NCI-H345 treated with DMSO at 0.1 percent for 48 hours (cell line): ENCODE measurements at regions not wholly inside any gene's neighbourhood (a gene's known extent, or its start where the extent isn't known, plus 50 kb on each side); places are given as distances from the start of the nearest gene placed in this dataset.
"Not testable (repeated sequence)": the region's sequence is repeated elsewhere in the genome, so short reads cannot be mapped to it uniquely, and the experiment has no call there.

Experiments used
- DNase-seq: peaks from one replicate; lab custom pipeline; 2025; ENCODE audit not compliant: unreplicated experiment; lab: John Stamatoyannopoulos, UW

GRCh38 chr1:82073659-82074058 lies 272.9 kb downstream of the ADGRL2 start:
- no peak for DNase-seq

DNA sequence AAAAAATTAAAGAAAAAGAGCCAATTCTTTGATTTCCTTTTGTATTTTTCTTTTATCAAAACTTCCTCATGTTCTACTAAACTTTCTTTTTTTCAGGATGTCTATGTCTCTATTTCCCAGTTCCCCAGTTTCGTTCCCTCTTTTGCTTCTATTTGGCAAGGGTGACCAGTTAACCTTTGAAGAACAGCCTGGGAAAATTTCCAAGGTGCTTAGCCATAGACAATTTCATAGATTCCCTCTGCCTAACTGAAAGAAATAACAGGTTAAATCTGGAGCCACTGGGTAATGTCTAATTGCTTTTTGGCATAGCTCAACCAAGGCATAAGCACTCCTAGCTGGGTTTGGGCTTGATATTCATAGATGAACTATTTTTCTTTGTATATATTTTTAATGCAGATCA lies 272.3 kb downstream of the ADGRL2 start:
- DNase-seq, result no peak

GRCh38 chr1:82065916-82066315 lies 265.2 kb downstream of the ADGRL2 start:
- DNase-seq, result no peak

GRCh38 chr1:82064691-82065090 lies 264.0 kb downstream of the ADGRL2 start:
- no peak for DNase-seq

- no peak for DNase-seq
Measured at GRCh38 chr1:82062206-82062605, 261.5 kb downstream of the ADGRL2 start.

DNA sequence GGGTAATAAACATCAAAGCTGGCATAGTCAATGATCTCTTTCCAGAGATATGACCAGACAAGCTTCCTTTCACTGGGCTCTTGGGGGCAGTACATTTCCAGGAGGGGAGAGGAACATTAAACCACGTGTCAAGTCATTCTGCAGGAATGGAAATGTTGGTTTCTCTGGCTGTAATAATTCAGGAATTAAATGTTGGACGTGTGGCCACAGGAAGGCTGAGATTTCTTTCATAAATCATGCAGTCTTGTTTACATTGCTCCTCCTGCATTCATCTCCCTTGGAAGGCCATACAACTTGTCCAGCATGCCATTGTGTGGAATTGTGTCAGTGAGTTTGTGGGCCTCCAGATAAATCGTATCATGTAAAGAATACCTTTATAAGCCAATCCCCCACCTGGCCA lies 259.2 kb downstream of the ADGRL2 start:
- no peak for DNase-seq

GRCh38 chr1:82057011-82057410 lies 256.3 kb downstream of the ADGRL2 start:
- no peak for DNase-seq

GRCh38 chr1:82055375-82055774 lies 254.6 kb downstream of the ADGRL2 start:
- not testable (repeated sequence) for DNase-seq

GRCh38 chr1:82052563-82052962 lies 251.8 kb downstream of the ADGRL2 start:
- no peak for DNase-seq

DNA sequence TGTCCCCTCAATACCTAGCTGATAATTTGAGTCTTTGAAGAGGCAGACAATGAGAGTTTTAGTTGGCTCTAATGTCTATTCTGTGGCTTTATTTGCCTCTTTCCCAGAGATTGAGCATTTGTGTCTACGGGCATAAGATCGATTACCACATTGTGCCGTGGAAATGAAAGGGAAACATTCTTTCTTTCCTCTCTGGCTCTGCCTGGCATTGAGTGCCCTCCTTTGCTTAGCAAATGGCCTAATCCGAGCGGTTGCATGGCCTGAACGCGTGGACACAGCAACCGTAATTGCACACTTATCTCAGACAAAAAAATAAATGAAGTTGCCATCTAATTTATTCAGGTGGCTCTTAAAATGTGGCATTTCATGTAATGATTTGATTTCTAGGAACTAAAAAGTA lies 247.9 kb downstream of the ADGRL2 start:
- DNase-seq, result no peak

DNA sequence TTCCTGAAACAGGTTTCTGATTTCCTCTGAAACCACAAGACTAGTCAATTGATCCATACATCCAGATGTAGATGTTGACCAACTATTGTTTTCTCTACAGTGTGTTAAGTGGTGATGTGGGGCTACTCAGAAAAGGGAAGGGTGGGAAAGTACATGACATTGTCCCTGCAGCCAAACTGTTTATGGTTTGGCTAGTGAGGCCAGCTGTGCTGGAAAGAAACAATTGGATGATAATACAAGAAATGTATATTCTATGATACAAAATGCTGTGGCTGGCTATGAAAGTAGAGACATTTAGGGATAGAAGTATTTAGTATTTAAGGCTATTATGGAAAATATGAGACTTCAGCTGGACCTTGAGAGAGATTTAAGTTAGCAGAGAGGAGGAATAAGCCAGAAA lies 244.5 kb downstream of the ADGRL2 start:
- no peak for DNase-seq

GRCh38 chr1:82044536-82044935 lies 243.8 kb downstream of the ADGRL2 start:
- no peak for DNase-seq

GRCh38 chr1:82044111-82044510 lies 243.4 kb downstream of the ADGRL2 start:
- DNase-seq, result no peak

DNA sequence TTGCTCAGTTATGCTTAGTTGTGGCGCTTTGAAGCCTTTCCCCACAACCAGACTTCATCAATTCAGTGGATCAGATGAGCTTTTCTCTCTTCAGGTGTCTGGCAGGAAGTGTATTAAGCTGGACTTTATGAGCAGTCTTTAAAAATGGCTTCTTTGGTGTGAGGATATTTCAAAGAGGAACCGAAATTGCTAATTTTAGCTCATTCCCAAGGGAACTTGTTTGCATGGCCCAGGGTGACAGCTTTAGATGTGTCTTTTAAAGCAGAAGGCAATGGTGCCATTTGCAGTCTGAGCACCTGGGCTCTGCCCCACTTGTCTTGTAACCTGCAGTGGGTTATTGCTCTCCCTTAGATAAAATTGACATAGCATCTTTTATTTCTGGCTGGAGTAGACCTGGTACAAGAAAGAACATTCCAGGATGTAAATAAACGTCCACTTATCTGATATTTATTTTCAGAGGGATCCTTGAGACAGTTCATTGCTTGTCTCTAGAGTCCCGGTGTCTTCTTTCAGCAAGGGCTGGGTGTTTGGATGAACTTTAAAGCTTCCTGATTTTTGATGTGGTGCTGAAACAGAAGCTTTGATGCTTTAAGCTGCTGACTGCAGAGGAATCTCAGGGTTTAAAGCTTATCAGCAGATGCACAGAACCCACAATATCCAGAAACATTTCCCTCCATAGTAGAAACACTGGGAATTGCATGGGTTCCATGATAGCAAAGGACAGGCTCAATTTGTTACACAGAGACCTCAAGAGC lies 241.7 kb downstream of the ADGRL2 start:
- no peak for DNase-seq
